GF-D8 (cell line): ENCODE measurements at regions not wholly inside any gene's neighbourhood (a gene's known extent, or its start where the extent isn't known, plus 50 kb on each side); places are given as distances from the start of the nearest gene placed in this dataset.

ENCODE experiments used
- DNase-seq: peaks from one replicate; lab custom pipeline; 2025; lab: John Stamatoyannopoulos, UW

DNA sequence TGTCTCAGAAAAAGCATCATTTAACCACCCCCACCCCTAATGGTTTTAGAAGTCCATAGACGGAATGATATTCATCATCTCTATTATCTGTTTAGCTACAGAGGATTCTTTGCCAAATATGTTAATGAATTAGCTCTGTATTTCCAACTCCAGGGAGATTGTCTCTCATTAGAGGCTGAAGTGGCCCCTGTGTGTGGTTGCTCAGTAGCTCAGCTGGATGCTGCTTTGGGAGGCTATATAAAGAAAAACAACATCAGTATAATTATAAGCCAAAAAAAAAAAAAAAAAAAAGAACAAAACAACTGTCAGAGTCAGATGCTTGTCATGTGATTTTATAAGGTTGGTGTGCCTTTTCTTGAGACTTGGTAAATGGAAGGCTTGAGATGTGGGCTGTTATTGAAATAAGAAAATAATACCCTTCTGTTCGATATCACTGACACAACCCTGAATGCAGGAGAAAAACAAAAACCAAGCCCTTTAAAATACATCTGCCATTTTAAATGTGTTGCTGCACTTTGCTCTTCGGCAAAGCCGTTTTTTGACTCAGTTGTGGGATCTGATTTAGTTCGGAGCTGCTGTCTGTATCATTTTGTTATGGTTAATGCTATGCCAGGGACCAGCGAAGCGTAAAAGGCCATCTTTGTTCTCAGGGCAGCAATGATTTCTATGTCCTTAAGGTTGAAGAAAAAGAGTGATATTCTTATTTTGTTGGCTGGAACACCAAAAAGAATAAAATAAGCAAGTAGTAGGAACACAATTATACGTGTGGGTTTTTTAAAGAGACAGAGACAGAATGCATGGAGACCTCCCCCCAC is 422.6 kb downstream of the QKI start:
- DNase-seq = no peak

GRCh38 chr6:163835439-163836171 is 421.1 kb downstream of the QKI start:
- no peak for DNase-seq

DNA sequence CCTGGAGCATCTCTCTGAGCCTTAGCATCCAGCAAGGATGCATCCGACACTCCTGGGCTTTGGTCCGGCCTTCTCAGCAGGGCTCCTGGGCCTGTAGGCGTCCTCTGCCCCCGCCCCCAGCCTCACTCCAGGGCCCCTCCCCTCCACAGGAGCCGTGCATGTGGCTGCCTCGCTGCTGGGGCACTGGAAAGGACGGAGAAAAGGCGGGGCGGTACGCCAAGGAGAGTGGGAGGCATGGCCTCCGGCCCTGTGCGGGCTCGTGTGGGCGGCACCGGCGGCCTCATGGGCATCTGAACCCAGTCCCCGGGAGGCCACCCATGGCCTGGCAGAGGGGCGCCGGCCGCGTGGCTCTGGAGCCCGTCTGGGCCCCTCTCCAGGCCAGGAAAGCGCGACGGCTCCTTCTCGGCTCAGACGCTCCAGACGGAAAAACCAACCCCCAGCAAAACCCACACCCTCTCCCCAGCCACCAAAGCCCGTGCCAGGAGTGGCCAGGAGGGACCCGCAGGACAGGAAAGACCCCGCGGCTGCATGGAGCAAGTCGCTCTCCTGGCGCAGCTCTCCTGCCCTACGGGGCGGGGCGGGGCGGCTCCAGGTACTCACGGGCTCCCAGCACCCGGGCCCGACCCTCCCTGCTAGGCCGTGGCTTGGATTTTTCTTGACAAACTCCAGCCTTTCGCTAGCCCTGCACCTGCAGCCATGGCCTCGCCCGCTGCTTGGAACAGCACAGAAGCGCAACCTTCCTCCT is 419.9 kb downstream of the QKI start:
- no peak for DNase-seq

DNA sequence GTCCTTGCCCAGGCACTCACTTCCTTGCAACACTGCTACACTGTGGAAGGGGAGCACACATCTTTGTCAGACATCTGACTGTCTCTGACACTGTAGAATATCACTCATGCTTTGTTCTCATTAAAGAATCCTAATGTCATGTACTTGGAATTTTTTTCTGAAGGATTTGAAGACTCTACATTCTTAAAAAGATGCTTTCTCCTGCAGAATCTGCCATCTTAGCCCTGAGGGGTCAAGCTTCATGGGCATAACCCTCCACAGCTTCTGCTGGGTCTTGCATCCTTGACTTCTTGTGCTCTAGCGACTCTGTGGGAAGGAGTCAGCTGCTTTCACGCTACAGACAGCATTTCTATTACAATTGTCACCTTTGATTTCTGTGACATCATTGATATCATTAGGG is 417.2 kb downstream of the QKI start:
- DNase-seq = no peak

DNA sequence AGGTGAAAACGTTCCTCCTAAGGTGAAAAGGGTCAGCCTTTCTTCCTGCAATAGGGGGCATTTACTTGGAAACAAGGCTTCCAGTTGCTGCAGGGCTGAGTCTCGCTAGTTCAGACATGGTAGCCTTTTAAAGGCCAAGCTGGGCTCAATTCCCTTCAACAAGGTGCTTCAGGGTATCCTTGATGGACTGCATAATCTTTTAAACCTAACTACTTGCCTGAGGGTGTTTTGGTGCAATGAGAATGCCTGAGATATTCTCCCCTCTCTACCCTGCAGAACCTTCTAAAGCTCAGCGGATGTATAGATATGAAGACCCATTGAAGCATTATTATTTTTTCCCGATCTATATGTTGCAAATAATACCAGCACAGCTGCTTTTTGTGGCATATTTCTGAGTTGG is 416.1 kb downstream of the QKI start:
- DNase-seq = no peak

GRCh38 chr6:163828038-163828795 is 413.7 kb downstream of the QKI start:
- DNase-seq = no peak

GRCh38 chr6:163827143-163827542 is 412.6 kb downstream of the QKI start:
- DNase-seq = no peak

GRCh38 chr6:163826629-163827028 is 412.1 kb downstream of the QKI start:
- no peak for DNase-seq

DNA sequence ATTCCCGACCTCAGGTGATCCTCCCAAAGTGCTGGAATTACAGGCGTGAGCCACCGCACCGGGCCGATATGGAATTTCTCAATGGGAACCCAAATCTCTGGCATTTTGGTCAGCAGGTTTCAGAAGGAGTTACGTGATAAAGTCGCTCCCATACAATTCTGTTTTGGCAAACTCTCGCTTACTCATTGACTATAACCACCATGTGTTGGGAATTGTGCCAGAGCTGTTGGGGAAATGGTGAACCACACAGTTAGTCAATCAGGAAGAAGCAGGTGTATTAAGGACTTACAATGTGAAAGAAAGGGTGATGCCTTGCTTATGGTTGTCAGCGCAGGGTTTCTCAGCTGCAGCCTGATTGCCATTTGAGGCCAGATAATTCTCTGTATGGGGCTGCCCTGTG is 410.5 kb downstream of the QKI start:
- no peak for DNase-seq

GRCh38 chr6:163823577-163823976 is 409.1 kb downstream of the QKI start:
- DNase-seq = no peak

- DNase-seq = no peak
These were observed 406.4 kb downstream of the QKI start for GRCh38 chr6:163820745-163821458.

- no peak for DNase-seq
These were observed 405.7 kb downstream of the QKI start for GRCh38 chr6:163820171-163820570.

DNA sequence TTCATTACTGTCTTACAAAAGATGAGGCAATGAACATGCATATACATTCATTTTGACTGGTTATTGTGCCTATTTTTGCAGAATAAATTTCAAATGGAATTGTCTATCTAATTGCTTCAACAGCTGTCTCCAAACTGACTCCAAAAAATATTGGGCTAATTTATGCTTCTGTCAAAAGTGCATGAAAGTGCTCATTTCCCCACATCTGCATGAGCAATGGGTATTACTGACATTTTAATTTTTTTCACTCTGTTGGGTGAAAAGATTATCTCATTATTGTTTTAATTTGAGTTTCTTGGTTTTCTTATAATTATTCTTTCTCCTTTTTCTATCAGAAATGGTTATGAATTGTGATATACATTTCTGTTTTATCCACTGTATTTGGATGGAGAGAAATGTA is 404.2 kb downstream of the QKI start:
- DNase-seq = no peak

- no peak for DNase-seq
These were observed 401.9 kb downstream of the QKI start for GRCh38 chr6:163816441-163816840.

DNA sequence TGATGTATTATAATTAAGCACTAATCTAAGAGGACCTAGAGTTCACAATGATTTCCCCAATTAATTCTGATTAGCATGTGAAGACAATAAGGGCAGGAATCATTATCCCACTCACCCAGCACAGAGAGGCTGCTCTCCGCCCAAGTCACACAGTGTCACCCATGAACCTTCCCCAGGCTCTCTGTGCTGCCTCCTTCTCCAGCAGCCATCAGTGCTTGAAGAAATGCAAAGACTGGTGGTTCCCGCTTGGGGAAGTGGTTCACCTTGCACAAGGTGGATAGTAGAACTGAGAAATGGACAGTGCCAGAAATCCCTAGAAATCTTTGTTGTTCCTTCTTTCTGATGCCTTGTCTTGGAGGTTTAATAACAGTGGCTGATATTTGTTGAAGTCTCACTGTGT is 401.3 kb downstream of the QKI start:
- DNase-seq = no peak

DNA sequence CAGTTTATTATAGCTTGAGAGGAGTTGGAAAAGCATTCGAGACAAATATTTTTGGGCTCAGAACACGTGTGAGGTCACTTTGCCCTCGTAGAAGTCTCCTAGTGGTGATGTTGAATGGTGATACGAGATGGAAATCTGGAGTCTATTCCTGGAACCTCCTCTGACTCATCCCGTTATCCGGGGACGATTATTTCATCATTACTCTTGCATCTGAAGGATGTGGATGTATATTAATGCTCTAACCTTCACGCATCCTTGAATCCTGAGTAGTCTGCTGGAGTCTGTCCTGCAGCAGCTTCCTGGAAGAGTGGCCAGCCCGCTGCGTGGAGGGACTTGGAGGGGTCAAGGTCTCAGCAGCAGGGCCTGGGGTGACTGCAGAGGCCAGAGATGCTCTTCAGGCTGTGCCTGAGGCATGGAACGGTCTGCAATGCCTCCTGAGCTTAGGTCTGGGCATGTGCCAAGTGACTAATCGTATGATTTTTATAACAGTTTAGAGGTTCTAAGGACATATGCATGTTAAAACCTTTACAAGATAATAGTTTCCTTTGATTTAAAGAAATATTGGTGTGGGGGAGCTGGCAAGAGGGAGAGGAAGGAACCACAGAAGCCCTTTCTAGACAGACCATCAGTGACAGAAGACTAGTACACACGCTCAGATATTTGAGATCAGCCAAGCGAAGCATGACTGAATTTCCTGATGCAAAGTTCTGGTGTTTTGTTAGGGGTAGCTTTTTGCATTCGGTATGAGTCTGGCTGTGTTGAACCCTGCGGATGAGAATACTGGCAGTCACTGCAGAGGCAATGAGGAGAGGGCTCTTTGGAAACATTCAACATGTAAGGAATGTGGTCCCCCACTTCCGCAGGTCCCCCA is 400.2 kb downstream of the QKI start:
- DNase-seq = no peak

DNA sequence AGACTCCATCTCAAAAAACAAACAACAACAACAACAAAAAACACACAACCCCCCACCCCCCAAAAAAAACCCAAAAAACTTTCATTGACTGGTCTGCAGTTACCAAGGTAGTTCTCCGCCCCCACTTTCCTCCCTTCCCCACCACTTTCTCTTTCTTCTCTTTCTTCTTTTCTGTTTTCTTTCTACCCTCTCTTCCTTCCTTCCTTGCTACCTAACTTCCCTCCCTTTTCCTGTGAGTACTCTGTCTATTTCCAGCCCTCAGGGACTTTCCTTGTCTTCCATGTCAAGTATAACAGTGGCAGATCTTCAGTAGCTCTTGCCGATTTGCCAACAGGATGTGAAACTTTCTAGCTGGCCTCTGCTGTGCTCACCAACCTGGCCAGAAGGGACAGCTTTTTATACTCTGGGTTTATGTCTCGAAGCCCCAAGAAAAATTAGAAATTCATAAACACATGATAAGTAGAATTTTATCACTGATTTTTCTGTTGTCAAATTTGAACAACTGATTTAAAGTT is 399.5 kb downstream of the QKI start:
- DNase-seq = no peak

DNA sequence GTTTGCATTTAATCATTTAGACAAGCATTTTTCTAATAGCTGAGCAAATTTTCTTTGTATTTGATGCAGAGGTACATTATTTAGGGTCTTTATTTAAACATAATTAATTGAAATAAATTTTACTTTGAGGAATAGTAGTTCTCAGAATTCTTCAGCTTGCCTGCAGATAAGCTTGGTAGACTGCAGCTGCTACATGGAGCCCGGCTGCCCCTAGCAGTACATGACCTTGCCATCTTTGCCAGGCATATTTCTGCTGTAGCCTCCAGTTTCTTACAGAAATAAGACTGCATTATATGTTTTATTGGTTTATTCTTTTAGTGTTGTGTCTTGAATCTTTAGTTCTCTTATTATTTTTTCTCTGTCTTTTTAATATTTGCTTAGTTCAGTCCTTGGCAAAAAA is 396.8 kb downstream of the QKI start:
- no peak for DNase-seq

DNA sequence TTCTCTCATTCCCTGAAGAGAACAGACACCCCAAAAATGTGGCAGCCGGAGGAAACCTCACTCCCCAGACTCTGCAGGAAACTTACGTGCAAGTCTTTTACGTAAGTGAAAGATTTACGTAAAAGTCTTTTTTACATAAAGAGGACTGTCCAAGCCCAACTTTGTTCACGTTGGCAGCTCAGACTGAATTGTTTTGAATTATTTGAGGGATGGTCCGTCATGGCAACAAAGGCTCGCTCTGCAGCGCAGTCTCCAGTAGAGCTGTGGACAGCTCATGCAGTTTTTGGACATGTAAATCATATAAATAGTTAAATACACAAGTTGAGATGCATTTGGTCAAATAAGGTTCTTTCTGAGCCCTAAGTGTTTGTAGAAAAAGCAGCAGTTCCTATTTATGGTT is 394.8 kb downstream of the QKI start:
- DNase-seq = no peak

- DNase-seq = no peak
These were observed 394.4 kb downstream of the QKI start for GRCh38 chr6:163808871-163809270.
